ENCODE measurements at regions not wholly inside any gene's neighbourhood (a gene's known extent, or its start where the extent isn't known, plus 50 kb on each side); places are given as distances from the start of the nearest gene placed in this dataset.

DNA sequence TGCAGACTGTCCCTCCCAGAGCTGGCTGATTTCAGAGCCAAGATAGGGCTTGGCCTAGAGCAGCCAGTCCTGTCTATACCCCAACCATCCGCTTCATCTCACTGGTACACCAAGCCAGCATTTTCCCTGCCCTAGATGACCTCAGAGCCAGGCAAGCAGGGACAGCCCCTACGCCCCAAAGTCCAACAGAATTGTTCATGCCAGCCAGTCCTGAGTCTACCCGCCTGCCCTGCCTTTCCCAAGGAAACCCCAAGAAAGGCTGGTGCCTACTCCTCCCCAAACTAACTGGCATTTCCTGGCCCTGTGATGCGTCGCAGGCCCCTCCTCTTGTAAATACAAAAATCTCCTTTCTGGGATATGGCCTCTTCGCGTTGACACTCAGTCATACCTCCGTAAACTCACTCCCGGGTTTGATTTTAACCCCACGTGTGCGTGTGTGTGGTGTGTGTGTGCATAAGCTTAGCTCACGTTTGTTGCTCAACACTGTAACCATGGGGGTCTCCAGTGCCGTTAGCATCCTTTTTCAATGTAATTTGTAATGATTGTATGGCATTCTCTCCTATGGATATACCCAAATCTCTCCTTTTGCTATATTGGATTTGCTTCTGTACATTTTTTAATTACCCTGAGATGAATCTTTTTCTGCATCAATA is 75.3 kb downstream of the SIK1 start:
- in situ Hi-C loops (cut with MboI; ENCODE audit: low pct_unique_long_range_greater_than_20kb, low sequenced_read_pairs), result no loop called here
- no peak for DNase-seq

DNA sequence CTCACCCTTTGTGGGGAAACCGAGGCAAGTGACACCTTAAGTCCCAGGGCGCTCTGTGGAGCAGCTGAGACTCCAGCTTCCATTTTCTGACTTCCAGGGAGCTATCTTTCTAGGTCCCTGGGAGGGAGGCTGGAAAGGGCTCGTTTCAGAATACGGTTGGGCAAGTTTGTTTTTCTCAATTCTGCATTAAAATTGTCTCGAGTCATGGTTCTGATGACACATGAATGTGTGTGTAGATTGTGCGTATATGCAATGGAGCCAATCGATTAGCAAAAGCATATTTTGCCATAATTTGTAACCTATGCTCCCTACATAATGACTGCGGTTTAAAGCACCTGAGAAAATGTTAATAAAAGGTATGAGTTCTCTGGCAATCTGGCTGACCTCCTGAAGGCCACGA is 77.3 kb downstream of the SIK1 start:
- DNase-seq, result no peak
- in situ Hi-C loops (cut with MboI; ENCODE audit: low pct_unique_long_range_greater_than_20kb, low sequenced_read_pairs), result no loop called here

DNA sequence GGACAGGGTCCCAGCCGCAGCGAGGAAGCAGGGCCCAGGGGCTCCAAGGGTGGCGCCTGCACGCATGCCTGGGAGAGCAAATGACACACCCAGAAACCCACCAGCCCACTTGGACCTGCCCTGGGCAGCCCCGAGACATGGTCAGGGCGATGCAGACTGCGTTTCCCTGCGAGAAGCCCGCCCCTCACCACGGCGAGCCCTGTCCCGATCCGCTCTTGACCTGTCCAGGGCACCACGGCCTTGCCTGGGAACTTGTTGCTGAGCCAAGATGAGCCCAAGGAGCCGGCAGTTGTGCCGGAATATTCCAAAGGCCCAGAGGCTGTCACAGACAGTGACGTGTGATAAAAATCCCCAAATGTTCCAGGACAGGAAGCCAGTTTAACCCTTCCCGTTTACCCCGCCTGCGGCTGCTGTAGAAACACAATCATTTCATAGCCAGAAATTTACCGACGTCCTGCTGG is 78.1 kb downstream of the SIK1 start:
- DNase-seq, result no peak
- in situ Hi-C loops (cut with MboI; ENCODE audit: low pct_unique_long_range_greater_than_20kb, low sequenced_read_pairs), result no loop called here

DNA sequence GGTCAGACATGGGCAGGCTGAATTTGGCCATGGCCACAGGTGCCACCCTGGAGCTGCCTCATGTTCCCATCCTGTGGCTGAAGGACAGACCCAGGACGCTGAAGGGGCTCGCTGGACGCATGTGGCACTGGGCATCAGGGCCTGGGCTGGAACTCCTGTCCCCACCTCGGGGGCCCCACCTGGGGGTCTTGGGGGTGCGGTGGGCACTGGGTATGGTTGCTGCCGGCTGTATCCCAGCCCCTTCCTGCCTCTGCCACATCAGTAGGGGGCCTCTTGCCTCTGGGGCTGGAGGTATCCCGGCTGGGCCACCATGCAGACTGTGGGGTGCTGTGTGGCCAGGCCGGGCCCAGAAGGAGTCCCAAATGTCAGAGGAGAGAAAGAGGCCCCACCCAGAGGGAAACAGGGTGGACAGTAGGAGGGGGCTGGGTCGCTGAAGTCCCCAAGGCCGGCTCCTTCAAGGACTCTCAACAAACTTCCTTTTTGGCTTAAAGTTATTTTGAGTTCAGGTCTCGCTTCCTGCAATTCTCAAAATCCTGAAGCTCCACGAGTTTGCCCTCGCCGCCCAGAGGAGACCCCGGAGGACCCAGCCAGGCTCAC is 78.7 kb downstream of the SIK1 start:
- no peak for DNase-seq
- in situ Hi-C loops (cut with MboI; ENCODE audit: low pct_unique_long_range_greater_than_20kb, low sequenced_read_pairs), result no loop called here

DNA sequence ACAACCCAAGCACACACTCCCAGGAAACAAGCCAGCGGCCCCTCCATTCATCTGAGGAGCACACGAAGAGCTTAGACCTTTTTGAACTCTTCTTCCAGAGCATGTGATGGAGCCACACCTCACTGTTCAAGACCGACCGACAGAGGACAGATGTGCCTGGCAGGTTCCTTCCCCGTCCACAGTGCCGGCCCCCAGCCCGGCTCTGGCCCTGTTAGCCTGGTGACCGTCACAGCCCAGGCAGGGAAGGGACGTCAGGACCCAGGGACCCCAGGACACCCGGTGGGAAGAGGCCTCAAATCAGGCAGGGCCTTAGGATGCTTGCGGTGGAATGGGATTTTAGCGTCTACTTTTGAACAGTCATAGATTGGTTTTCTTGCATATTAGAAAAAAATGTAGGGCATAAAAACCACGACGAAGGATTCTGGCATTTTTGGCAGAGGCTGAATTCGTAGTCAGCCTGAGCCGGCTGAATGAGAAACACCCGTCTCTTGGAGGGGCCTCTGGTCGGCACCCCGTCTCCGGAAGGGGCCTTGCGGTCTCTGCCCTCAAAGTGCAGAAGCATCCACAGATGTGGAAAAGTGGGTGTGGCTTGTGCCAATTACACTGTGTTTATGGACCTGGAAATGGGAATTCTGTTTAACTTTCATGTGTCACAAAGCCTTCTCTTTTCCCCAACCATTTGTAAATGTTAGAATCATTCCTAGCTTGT is 79.3 kb downstream of the SIK1 start:
- no peak for DNase-seq
- in situ Hi-C loops (cut with MboI; ENCODE audit: low pct_unique_long_range_greater_than_20kb, low sequenced_read_pairs), result no loop called here

DNA sequence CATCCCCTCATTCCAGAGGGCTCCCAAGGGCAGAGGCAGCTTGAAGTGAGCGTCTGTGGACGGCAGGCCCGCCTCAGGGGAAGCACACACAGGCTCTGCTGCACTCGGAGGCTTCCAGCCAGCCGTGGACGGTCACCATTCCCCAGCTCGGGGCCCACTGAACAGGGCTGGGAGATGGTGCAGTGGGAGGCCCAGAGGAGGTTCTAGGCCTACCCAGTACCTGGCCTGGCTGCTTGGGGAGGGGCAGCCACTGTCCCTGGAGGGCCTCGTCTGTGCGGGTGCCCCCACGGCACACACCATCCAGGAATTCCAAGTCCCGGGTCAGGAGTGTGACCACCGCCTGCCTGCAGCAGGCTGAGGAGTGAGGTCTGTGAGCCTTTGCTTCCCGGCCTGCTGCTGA is 80.4 kb downstream of the SIK1 start:
- no peak for DNase-seq
- in situ Hi-C loops (cut with MboI; ENCODE audit: low pct_unique_long_range_greater_than_20kb, low sequenced_read_pairs), result no loop called here

DNA sequence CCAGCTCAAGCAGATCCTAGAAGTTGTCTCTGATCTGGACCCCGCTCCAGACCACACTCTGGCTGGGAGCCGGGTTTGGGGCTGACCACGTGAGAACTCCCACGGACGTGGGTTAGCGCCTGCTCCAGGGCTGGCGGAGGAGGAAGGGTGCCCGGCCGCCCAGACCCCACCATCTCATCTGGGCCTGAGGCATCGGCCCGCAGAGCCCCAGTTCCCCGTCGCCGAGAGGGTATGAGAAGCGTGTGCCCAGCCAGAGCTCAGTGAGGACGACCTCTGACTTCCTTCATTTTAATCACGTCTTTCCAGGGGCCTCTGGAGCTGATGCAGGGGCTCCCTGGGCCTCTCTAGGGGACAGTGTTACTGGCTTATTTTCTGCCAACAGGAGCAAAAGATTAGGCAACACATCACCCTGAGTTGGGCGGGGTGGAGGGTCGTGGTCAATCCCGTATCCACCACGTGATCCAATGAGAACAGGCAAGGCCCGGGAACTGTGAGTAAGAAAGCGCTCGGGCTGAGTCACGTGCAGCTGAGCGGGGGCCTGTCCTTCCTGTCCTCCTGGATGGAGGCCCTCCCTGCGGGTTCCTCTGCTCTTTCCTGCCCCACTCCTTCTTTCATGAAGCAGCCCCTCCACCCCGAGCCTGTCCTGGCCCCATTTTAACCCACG is 81.1 kb downstream of the SIK1 start:
- in situ Hi-C loops (cut with MboI; ENCODE audit: low pct_unique_long_range_greater_than_20kb, low sequenced_read_pairs), result no loop called here
- DNase-seq, result peak; percentile 49

DNA sequence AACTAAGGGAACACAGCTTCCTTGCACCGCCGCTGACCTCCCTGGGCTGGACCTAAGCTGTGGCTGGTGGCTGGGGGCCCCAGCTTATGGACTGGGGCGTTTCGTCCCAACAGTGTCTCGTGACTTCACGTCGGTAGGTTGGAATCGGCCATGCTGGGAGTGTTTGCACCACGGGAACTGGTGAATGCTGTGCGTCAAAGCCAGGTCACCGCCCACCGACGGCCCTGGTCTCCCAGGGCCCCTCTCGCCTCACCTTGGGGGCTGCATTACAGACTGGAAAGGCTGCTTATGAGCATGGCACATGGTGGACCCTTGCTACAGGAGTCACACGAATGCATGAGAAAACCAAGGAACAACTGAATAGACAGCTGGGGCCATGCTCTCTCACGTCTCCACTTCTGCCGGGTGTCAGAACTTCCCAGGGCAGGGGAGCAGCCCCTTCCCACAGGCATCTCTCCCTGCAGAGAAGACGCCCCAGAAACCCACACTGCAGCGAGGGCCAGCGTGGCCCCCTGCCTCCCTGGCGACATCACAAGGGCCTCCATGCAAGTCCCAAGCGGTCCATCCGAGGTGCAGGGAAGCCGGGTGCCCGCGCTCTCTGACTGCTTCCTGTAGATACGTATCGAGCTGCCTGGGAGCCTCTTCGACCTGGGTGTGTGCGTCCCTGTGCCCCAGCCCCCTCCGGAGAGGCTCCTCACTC is 81.7 kb downstream of the SIK1 start:
- DNase-seq, result no peak

DNA sequence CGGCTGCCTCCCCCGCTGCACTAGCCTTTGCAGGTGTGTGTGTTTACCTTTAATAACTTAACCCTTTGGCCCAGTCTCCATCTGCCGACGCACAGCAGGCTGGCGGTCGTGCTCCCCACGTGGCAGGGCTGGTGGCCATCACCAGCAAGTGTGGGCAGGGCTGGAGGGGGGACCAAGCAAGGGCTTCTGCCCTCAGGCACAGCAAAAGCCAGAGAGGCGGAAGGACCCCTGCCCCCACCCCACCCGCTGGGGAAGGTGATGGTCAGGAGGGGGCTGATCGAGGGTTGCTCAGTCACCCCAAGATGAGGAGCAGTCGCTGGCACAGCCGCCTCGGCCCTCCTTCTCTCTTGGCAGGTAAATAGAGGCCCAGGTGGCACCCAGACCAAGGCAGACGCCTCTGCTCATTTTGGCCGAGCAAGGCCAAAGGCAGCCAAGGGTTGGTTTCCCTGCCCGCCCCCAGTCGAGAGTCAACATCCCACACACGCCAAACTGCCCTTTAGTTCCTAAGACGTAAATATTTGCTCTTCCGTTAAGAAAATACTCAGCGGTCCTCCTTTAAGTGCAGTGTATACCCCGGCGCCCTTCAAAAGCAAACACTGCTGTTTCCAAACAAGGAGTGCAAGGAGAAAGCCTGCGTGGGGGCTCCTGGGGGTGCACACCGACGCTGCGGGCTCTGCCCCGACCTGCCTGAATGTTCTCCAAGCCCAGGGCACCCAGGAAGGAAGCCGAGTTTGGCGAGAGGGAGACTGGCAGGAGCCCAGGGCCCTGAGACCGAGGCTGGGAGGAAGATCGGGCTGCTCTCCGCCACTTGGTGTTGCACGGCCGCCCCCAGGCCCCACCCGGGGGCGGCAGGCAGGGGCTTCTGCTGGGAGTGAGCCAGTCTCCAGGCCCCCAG is 82.7 kb downstream of the SIK1 start:
- in situ Hi-C loops (cut with MboI; ENCODE audit: low pct_unique_long_range_greater_than_20kb, low sequenced_read_pairs), result no loop called here
- no peak for DNase-seq

More for the DNA sequence above, 81.7 kb downstream of the SIK1 start:
- in situ Hi-C loops (cut with MboI; ENCODE audit: low pct_unique_long_range_greater_than_20kb, low sequenced_read_pairs), result no loop called here

DNA sequence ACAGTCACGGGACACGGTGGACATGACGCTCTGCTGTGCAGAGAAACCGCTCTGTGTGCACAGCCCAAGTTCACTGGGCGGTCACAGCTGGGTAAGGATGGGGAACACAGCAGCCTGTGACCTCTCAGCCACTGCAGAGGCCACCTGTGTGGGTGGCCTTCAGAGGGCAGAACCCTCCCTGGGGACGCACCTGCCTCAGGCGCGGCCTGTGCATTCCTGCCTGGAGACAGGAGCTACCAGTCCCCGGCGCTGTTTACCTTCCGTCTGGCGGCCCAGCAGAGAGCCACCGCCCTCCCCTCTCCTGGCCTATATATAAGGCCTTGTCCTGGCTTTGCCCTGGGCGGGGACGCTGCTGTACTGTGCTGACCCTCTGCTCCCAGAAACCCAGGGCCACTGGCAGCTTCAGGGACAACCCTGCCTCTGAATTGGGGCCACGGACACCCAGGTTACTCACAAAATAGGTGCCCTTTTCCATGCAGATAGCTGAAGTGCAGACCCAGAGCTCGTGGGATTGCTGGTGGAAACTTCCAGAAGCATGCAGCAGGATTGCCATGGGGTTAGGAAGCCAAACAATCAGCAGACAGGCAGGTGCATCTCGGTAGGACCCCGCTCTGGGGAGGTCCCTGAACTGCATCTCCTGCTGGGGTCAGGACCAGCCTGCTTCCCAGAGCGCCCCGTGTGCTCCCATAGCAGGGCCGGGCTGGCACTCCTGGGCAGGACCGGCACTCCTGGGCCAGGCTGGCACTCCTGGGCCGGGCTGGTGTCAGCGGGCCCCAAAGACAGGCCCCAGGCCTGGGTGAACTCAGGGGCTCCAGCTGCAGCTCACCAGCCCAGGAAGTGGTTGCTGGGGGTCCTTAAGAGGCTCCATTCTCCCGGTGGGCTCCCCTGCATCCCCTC is 83.6 kb downstream of the SIK1 start:
- in situ Hi-C loops (cut with MboI; ENCODE audit: low pct_unique_long_range_greater_than_20kb, low sequenced_read_pairs), result no loop called here
- no peak for DNase-seq

DNA sequence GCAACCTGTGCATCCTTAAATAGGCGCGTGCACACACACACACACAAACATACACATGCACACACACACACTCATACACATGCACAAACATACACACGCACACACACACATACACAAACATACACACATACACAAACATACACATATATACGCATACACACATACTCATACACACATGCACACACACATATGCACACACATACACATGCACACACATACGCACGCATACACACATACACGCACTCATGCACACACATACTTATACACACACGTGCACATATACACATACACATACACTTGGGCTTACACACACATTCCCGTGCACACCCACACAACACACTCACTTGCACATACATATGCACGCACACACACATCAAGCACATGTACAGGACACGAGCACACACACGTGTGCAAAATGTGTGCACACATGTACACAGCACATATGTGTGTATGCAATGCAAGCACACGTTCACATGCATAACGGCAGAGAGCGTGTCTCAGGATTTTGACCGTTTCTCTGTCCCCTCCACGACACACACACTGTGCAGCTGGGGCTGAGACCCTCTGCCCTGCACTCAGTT is 84.5 kb downstream of the SIK1 start:
- in situ Hi-C loops (cut with MboI; ENCODE audit: low pct_unique_long_range_greater_than_20kb, low sequenced_read_pairs), result no loop called here
- no peak for DNase-seq

DNA sequence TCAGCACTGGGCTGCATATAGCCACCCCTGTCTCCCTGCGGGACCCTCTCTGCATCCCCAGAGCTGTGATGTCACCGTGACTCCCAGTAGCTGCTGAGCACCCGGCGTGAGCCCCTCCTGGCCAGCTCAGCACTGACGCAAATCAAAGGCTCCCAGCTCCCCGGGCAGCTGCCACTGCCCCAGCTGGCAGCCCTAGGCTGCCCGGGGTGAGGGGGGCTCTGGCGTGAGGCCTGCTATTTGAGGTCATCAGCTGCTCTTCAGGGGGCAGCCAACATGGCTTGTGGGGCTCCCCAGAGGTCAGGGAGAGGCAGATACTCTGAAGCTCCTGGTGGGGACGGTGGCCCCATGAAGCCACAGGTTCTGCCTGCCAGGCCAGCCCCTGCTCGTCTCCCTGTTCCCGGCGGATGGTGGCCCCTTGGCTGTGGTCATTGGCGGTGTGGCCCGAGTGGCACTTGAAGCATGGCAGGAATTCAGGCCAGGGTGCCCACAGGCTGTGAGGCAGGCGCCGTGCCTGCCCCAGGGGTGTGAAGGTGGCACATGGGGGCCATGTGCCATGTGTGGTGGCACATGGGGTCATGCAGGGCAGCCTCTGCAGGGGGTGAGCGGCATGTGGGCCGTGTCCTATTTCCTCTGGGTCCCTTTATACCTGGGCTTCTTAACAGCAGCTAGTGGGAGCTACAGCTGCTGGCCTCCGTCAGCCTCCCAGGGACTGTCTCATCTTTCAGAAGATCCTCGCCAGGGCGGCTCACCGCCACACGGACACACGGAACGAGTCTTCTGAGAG is 85.4 kb downstream of the SIK1 start:
- no peak for DNase-seq
- in situ Hi-C loops (cut with MboI; ENCODE audit: low pct_unique_long_range_greater_than_20kb, low sequenced_read_pairs), result no loop called here

DNA sequence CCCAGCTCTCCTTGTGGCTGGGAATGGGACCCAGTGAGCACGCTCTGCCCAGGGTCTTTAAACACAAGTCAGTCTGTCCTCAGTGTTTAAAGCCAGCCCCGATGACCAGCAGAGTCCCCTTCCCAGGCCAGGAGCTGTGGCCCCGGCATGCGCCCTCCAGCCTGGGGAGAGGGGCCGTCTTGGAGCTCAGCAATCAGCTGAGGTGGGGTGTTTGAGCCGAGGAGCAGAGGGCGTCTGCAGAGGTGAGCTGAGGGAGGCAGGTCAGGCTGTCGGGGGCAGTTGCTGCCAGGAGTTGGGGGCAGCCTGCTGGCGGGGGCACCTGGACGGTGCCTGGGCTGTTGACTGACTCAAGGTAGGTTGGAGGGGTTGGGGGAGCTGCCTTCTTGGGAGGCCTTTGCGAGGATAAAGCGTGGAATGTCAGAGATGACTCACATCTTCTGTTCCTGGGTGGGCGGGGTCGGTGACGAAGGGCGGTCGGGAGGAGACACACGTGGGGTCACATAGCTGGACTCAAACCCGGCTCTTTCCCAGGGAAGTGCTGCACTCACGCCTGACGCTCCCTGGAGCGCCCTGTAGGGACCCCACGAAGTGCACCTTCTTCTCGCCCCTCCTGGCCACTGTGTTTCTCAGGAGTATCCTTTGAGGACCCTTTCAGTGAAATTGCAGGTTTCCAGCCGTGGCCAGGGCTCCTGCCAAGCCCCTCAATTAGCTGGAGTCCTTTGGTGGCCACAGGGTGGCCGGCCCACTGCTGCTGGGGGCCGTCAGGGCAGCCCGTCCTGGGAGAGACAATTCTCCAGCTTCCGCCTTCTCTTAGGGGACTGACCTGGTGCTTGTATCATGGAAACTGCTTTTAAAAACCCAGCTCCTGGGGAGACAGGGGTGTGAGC is 86.2 kb downstream of the SIK1 start:
- in situ Hi-C loops (cut with MboI; ENCODE audit: low pct_unique_long_range_greater_than_20kb, low sequenced_read_pairs), result no loop called here
- DNase-seq, result no peak

DNA sequence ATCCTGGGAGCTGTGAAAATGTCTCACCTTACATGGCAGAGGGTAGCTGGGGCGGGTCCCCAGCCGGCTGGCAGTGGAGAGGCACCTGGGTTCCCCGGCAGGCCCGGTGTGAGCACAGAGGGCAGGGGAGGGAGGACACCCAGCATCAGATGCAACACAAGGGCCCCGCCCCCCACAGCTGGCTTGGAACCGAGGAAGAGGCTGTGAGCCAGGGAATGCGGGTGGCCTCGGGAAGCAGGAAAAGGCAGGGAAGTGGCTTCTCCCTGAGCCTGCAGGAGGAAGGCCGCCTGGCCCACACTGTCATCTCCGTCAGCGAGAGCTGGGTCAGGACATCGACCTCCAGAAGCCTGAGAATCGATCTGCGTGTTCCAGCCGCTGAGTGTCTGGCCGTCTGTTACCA is 87.3 kb downstream of the SIK1 start:
- in situ Hi-C loops (cut with MboI; ENCODE audit: low pct_unique_long_range_greater_than_20kb, low sequenced_read_pairs), result no loop called here
- DNase-seq, result no peak

DNA sequence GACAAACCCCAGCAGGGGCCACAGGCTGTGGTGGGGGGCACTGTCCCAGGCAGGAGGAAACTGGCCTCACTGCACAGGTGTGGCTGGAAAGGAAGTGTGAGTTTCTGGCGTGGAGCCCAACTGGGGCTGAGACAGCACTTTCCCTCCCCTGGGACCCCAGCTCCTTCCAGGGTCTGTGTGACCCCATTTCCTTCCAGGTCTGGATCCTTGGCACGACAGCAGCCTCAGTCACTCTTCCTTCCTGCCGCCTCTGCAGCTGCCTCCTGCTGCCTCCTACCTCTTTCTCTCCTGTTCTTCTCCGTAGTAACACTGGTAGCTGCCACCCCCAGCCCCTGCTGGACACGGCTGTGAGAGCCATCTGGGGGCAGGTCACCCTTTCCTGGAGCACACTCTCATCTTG is 88.0 kb downstream of the SIK1 start:
- DNase-seq, result no peak
- in situ Hi-C loops (cut with MboI; ENCODE audit: low pct_unique_long_range_greater_than_20kb, low sequenced_read_pairs), result no loop called here

Measured in KBM-7 (cell line).